K562 (cell line): ENCODE measurements at regions not wholly inside any gene's neighbourhood (a gene's known extent, or its start where the extent isn't known, plus 50 kb on each side); places are given as distances from the start of the nearest gene placed in this dataset.

Experiments
- ATAC-seq: fragments of 200-7000 bp; cut with Tn5 transposase; 3 replicates; pipeline ENCODE4 v1.9.1; 2020; ENCODE audit warnings: moderate library complexity
- BruUV-seq: library from RNA; stranded (reverse); fragments of 400-500 nt; replicated peaks from 2 replicates; lab custom pipeline; 2021; lab: Mats Ljungman, UMichigan
- CTCF ChIA-PET: fragments of 300-600 bp; formaldehyde crosslinking; extraction: SDS; loops from one replicate; lab custom pipeline; 2021; ENCODE audit warnings: low intra/inter-chr PET ratio; lab: Yijun Ruan, JAX
- POLR2A ChIA-PET: fragments of 300-600, 350-650 bp; sonication (Branson Sonifier 250); formaldehyde crosslinking; extraction: SDS; loops from one replicate; lab custom pipeline; 2021; ENCODE audit warnings: antibody characterized with exemption, inconsistent platforms; lab: Yijun Ruan, JAX
- DNase-seq, 4 experiments: peaks; one replicate each; pipeline versions ENCODE4 v3.0.0 to v3.0.0-alpha.2; 2011 to 2018; ENCODE audit warnings: low spot score in 3 of 4, mixed read lengths in 3 of 4; ENCODE audit errors: extremely low read depth in 1 of 4
- FAIRE-seq: peaks from 2 replicates; lab custom pipeline; 2011; peaks lifted over from hg19 to GRCh38; lab: Jason Lieb, UNC
- H2AFZ ChIP-seq: 2 replicates; pipeline ENCODE4 v1.6.0; 2011; ENCODE audit warnings: low read depth, low read length, control low read depth, inconsistent platforms
- H3K27ac ChIP-seq: fragments of 200-600 bp; 3 replicates; pipeline ENCODE4 v1.8.0; 2011; ENCODE audit warnings: low read depth, mild to moderate bottlenecking, control low read depth, inconsistent platforms, low read length, moderate library complexity, mixed read lengths; ENCODE audit errors: extremely low read depth
- H3K27me3 ChIP-seq, 2 experiments: fragments of 300-600 bp in 1 of 2; 2 replicates in 1 of 2; 3 replicates in 1 of 2; pipeline versions ENCODE4 v1.6.0 to v1.8.0; 2011; ENCODE audit warnings: inconsistent platforms in 2 of 2, low read length in 2 of 2, mild to moderate bottlenecking in 1 of 2, mixed read lengths in 1 of 2, moderate library complexity in 1 of 2; ENCODE audit not compliant: control insufficient read depth in 2 of 2, insufficient read depth in 2 of 2
- H3K36me3 ChIP-seq: fragments of 300-600 bp; 3 replicates; pipeline ENCODE4 v1.8.0; 2011; ENCODE audit warnings: mild to moderate bottlenecking, low read length, inconsistent platforms; ENCODE audit not compliant: control insufficient read depth, insufficient read depth
- H3K4me1 ChIP-seq, 2 experiments: fragments of 200-600 bp in 1 of 2; replicated peaks in 1 of 2; 2 replicates in 1 of 2; 3 replicates in 1 of 2; pipeline versions ENCODE4 v1.5.1 to v1.8.0; 2011; ENCODE audit warnings: inconsistent platforms in 2 of 2, low read length in 2 of 2, mild to moderate bottlenecking in 1 of 2, mixed read lengths in 1 of 2, moderate library complexity in 1 of 2; ENCODE audit not compliant: control insufficient read depth in 2 of 2, insufficient read depth in 2 of 2
- H3K4me2 ChIP-seq: 2 replicates; pipeline ENCODE4 v1.6.1; 2011; ENCODE audit warnings: low read length, control low read depth, inconsistent platforms, mixed read lengths; ENCODE audit not compliant: insufficient read depth
- H3K4me3 ChIP-seq: fragments of 200-600 bp; sonication (generic), shearing (Covaris generic); 2 replicates; pipeline ENCODE4 v1.5.1; 2016; ENCODE audit warnings: control low read depth, inconsistent platforms
- H3K79me2 ChIP-seq: fragments of 200-600 bp; 3 replicates; pipeline ENCODE4 v1.8.0; 2011; ENCODE audit warnings: low read length, inconsistent platforms; ENCODE audit not compliant: control insufficient read depth, insufficient read depth
- H3K9ac ChIP-seq, 2 experiments: 2 replicates each; pipeline versions ENCODE4 v1.6.0 to v1.6.1; 2011; ENCODE audit warnings: low read depth in 2 of 2, low read length in 2 of 2, control low read depth in 1 of 2, inconsistent platforms in 1 of 2, mild to moderate bottlenecking in 1 of 2, mixed read lengths in 1 of 2; ENCODE audit not compliant: insufficient read depth in 1 of 2
- H3K9me1 ChIP-seq: one replicate; pipeline ENCODE4 v1.6.0; 2011; ENCODE audit warnings: inconsistent platforms, mild to moderate bottlenecking, low read length, moderate library complexity; ENCODE audit not compliant: control insufficient read depth, insufficient read depth
- H3K9me3 ChIP-seq: replicated peaks from 2 replicates; pipeline ENCODE4 v1.5.1; 2011; ENCODE audit warnings: low read depth, low read length, inconsistent platforms; ENCODE audit not compliant: control insufficient read depth, insufficient read depth
- H4K20me1 ChIP-seq: replicated peaks from 2 replicates; pipeline ENCODE4 v1.6.1; 2011; ENCODE audit warnings: low read length, inconsistent platforms, mixed read lengths; ENCODE audit not compliant: control insufficient read depth, insufficient read depth
- BCL6 ChIP-seq: fragments of 250-450 bp; sonication (Bioruptor Pico); IDR thresholded peaks from 2 replicates; pipeline ENCODE4 v1.4.0; 2020
- KDM1A ChIP-seq, 2 experiments: fragments of 450-650 bp; IDR thresholded peaks; 2 replicates each; pipeline ENCODE4 v1.6.1; 2016; ENCODE audit warnings: mild to moderate bottlenecking in 2 of 2
- ZNF263 ChIP-seq: sonication (generic); formaldehyde crosslinking; IDR thresholded peaks from 2 replicates; pipeline ENCODE4 v1.8.0; 2022; ENCODE audit warnings: mild to moderate bottlenecking, missing genetic modification reagents, borderline replicate concordance
- WGBS: fragments of 100-300 bp; shearing (Covaris generic); methylation state at CpG from one replicate; pipeline ENCODE4 v1.1.6; 2016; ENCODE audit warnings: low coverage, mixed read lengths; ENCODE audit not compliant: insufficient coverage; ENCODE audit errors: missing lambda C conversion rate; 5-methylcytosine and 5-hydroxymethylcytosine counted together
- in situ Hi-C: fragments of 300-500 bp; cut with MboI; formaldehyde crosslinking; loops from 4 replicates; pipeline ENCODE4 v1.15.0; 2018; ENCODE audit warnings: inconsistent platforms, mixed read lengths
- intact Hi-C: fragments of 100-400 bp; cut with micrococcal nuclease; formaldehyde crosslinking; loops from 2 replicates; pipeline ENCODE4 v1.14.2; 2022
- TF ChIP-seq, protein P1 (sequence below): fragments of 250-450 bp; sonication (Bioruptor Pico); IDR thresholded peaks from 2 replicates; pipeline ENCODE4 v1.8.0; 2021; ENCODE audit warnings: borderline replicate concordance, mild to moderate bottlenecking, moderate library complexity; ENCODE audit not compliant: poor library complexity, severe bottlenecking

DNA sequence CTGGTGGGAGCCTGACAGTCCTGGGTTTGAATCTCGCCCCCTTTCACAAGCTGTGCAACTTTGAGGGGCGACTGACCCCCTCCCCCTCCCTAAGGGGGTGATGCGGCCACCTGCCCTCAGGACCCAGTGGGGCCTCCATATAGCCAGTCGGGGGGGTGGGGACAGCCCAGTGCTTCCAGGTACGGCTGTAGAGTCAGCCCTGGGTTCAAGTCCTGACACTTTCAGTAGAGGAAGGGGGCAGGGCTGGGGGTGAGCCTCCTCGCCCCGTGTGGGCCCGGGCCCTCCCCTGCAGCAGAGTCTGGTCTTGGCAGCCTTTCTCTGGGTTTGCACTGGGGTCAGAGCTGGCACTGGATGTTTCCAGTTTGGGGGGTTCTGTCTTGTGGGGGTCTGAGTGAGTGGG, 216.3 kb downstream of the C9orf50 start:
- no peak overlapping the region for H3K27ac ChIP-seq
- FAIRE-seq, result no peak
- H3K4me1 ChIP-seq, result peaks cover 54 to 89% of the 10 kb centered on the region in 2 experiments
- H3K27me3 ChIP-seq, result no peaks in the 10 kb centered on the region
- H3K79me2 ChIP-seq, result peaks cover 9% of the 10 kb centered on the region; the same call in 2 of the 3 replicates
- no peak overlapping the region for H3K4me3 ChIP-seq
- peaks cover 7% of the 10 kb centered on the region for H3K9me3 ChIP-seq
- no peak for ATAC-seq
- TF ChIP-seq, protein P1, sequence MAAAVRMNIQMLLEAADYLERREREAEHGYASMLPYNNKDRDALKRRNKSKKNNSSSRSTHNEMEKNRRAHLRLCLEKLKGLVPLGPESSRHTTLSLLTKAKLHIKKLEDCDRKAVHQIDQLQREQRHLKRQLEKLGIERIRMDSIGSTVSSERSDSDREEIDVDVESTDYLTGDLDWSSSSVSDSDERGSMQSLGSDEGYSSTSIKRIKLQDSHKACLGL (CRISPR knock-in tag), result no peak
- TF ChIP-seq KDM1A (IDR thresholded peaks at IDR 0.05), result 0 out of 4 replicates have a peak, but pooled peaks of 1 of the 2 experiments have one; percentile 14
- POLR2A ChIA-PET, result no interaction called here
- DNase-seq, result no peak
- CTCF ChIA-PET, result no interaction called here
- no peaks in the 10 kb centered on the region for H3K36me3 ChIP-seq
- H3K9ac ChIP-seq, result peak overlapping the region in 1 of 2 experiments; percentile 66; a peak in 2 of 4 replicates
- BruUV-seq, result no TSS peak
- WGBS, result 90% methylated on average over 4 of the region's 8 CpGs
- H3K9me1 ChIP-seq, result no peaks in the 10 kb centered on the region
- H3K4me2 ChIP-seq, result no peak overlapping the region
- no peak overlapping the region for H2AFZ ChIP-seq
- H4K20me1 ChIP-seq, result no peaks in the 10 kb centered on the region
- in situ Hi-C loops, result loop anchor here (5.0 kb wide), 1 partner anchor 83 kb away; no protein-coding TSS in a partner anchor
- intact Hi-C loops, result loop anchor here (10.0 kb wide), 2 partner anchors 190 to 230 kb away; partner anchors contain the start of gene IER5L

DNA sequence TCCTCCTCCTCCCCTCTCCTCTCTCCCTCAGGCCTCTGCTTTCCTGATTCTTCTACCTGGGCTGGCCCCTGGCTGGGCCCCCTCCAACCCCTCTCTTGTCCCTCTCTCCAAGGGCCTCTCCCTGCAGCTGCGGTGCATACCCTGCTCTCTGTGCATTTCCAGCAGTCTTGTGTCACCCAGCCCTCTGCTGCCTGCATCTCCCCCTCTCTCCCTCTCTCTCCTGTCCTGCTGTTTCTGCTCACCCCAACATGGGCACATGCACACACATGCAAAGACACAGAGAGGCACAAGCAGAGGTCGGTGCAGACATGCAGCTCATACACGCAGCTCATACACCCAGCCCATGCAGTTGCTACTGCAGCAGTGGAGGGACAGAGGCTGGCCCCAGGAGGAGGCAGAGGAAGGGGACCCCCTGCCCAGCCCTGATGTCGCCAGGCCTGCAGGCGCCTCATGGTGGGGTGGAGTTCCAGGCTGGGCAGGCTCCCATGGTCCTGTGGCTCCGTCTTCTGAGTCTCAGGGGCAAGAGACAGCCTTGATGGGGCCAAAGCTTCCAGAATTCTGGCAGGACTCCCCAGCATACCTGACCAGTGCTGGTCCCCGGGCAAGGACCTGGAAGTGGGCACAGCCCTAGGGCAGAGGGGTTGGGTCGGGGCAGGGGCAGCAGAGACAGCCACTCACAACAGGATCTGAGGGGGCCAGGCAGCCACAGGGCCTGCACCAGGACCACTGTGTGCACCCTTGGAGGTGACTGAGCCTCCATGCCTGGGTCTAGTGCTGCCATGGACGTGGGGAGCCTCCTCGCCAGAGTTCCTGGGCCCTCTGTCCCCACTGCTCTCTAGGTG, 216.9 kb downstream of the C9orf50 start:
- ChIA-PET POLR2A (no interaction called here), CTCF (no interaction called here)
- peaks cover 9% of the 10 kb centered on the region; the same call in 2 of the 3 replicates for H3K79me2 ChIP-seq
- TF ChIP-seq BCL6 (no peak), ZNF263 (CRISPR knock-in tag) (0 out of 2 replicates have a peak, but pooled peaks have one; percentile 27)
- no peaks in the 10 kb centered on the region for H3K9me1 ChIP-seq
- no peaks in the 10 kb centered on the region for H3K27me3 ChIP-seq
- no peaks in the 10 kb centered on the region for H3K36me3 ChIP-seq
- H2AFZ ChIP-seq, result no peak overlapping the region
- no TSS peak for BruUV-seq
- H3K4me2 ChIP-seq, result no peak overlapping the region
- DNase-seq (no peak), FAIRE-seq (no peak), ATAC-seq (no peak)
- in situ Hi-C loops, result no loop called here
- peaks cover 7% of the 10 kb centered on the region for H3K9me3 ChIP-seq
- no peak overlapping the region for H3K4me3 ChIP-seq
- peaks cover 51 to 90% of the 10 kb centered on the region in 2 experiments for H3K4me1 ChIP-seq
- intact Hi-C loops, result loop anchor here (10.0 kb wide), 2 partner anchors 191 to 229 kb away; partner anchors contain the start of gene IER5L
- H3K9ac ChIP-seq, result peak overlapping the region in 1 of 2 experiments; percentile 73; a peak in 2 of 4 replicates
- 78% methylated on average over 10 of the region's 10 CpGs for WGBS
- H4K20me1 ChIP-seq, result no peaks in the 10 kb centered on the region
- H3K27ac ChIP-seq, result no peak overlapping the region
